NAMALWA (cell line): ENCODE measurements at regions not wholly inside any gene's neighbourhood (a gene's known extent, or its start where the extent isn't known, plus 50 kb on each side); places are given as distances from the start of the nearest gene placed in this dataset.

ENCODE experiments used
- DNase-seq: peaks from one replicate; pipeline ENCODE4 v3.0.0-alpha.2; 2015; ENCODE audit warnings: low spot score

GRCh38 chr14:38901791-38902190 lies 201.2 kb downstream of the SEC23A start:
- no peak for DNase-seq

GRCh38 chr14:38900887-38901286 lies 202.1 kb downstream of the SEC23A start:
- DNase-seq, result no peak

DNA sequence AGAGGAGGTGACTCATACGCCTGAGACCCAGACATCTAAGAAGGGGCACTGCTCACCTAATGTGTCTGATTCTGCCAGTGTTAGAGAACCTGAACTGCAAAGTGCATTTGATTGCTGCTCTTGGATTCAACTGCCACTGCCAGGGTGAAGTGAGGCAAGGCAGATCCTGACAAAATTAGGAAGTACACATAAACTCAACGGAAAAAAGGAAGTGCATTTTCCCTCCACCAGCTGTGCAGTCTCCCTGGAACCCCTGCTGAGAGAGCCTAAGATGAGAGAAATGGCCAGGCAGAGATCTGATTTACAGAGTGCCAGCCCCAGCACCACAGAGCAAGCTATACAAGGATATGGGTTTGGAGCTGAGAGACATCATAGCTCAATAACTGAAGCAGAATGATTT lies 215.3 kb downstream of the SEC23A start:
- no peak for DNase-seq

- no peak for DNase-seq
Measured at GRCh38 chr14:38884109-38884508, 218.9 kb downstream of the SEC23A start.

- DNase-seq, result no peak
Measured at GRCh38 chr14:38883127-38883526, 219.9 kb downstream of the SEC23A start.

- no peak for DNase-seq
Measured at GRCh38 chr14:38882533-38882932, 220.5 kb downstream of the SEC23A start.

DNA sequence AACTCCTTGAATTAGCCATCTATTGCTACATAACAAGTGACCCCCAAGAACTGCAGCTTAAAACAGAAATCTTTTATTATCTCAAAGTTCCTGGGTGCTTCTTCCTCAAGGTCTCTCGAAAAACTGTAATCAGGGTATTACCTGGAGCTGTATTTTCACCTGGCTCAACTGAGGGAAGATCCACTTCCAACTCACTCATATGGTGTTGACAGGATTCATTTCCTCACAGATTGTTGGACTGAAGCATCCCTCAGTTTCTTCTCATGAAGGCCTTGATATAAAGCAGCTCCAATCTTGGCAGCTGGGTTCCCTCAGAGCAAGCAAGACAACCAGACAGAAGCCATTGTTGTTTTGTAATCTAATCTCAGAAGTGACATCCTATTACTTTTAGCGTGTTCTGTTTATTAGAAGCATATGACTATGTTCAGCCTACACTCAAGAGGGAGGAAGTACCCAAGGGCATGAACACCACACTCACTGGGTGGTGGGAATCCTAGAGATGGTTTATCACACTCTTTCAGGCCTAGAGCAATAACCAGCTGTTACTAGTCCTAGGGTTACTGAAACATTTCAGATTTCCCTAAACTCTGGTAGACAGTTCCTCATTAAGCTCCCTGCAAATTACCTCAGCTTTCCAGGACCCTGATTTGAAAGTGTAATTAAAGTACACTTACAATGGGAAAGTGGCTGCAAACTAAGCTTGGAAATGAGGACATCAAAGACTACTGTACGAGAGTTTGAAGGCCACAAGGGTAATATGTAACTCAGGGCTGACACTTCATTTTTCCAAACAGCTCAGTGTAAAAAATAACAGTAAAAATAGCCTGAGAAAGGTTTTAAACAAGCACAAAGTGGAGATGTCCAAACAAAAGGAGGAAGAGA lies 222.2 kb downstream of the SEC23A start:
- no peak for DNase-seq

DNA sequence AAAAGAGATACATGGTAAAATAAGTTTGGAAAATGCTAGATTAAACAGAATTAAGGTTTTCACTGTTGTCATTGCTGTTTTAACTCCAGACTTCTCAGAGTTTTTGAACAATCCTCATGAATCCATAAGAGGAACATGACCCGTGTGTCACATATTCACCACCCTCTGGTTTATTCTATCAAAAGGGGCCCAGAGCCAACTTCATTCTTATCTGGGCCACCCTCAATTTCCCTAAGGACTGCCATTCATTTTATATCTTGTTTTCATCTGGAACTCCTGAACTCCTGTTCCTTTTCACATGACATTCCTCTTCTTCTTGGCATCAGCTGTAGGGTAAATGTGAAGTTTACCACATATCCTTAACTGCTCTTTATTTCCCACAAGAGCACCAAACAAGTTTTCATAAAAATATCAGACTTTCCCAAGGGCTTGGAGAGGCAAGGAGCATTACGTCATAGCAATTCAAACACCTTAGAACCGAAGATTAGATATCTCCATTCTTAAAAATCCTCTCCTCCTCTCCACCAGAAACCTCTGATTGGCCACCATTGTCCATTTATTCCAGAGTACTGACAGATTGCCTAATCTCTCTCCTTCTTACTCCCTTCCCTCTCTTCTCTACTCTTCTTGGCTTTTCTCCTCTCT lies 225.2 kb downstream of the SEC23A start:
- DNase-seq, result no peak

DNA sequence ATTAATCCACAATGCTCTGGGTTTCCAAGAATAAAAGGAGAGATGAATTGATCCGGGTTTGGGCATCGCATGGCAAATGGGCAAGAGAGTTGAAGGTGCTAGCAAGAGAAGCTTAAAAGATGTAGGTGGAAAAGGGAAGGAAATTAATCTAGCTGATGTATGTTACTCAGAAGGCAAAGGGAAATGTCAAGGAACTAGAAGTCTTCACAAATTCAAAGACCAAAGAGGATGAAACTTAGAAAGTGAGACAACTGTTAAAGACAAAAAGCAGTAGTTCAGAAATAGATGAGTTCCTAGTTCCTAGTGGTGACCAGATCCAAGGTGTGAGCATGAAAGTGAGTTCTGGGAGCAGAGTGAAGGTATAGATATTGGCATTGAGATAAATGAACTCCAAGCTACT lies 228.3 kb downstream of the SEC23A start:
- no peak for DNase-seq

DNA sequence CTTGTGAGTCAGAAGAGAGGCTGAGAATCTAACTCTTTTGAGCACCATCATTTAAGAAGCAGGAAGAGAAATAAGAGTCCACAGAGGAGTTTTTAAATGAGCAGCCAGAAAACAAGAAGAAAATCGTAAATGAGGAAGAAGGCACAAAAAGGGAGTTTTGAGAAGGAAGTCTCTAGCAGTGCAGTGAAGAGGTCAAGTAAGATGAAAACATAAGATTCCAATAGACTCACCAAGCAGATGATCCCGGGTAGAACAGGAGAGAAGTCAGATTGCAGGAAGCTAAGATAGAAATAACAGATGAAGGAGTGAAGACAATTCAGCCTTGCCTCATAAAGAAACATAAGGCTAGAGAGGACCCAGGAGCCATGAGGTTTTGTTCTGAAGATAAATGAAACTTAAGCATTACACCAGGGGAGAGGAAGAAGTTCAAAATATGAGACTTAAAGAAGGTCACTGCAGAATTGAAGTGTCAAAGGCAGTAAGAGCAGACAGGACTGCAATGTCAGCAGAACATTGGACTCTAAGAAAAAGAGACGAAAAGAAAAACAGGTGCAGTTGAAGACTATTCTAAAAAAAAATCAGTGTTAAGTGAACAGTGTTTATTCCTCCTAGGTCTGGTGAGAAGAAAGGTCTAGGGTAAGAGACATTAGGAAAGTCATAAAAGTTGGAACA lies 229.0 kb downstream of the SEC23A start:
- DNase-seq, result no peak

DNA sequence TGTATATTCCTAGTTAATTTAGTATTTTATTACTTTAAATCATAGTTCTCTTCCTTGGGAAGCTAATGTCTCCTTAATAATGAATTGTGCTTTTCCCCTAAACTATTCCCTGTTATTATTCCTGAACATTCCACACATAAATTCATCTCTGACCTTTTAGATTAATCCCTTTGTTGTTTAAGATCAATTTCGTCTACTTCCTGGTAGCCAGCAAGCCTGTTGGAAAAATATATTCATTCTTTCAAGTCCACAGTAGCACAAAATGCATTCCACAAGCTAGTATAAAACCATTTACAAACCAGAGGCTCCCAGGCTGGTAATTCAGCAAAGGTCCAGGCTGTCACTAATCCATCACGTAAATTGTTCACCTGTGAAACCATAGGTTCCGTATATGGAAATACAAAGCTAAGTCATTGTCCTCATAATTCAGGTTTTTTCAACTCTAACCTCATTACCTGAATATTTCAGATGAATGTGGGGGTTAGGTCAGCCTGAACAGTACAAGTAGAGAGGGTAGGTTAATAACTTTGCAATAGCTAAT lies 232.7 kb downstream of the SEC23A start:
- no peak for DNase-seq

GRCh38 chr14:38868399-38869290 lies 234.4 kb downstream of the SEC23A start:
- DNase-seq, result no peak

DNA sequence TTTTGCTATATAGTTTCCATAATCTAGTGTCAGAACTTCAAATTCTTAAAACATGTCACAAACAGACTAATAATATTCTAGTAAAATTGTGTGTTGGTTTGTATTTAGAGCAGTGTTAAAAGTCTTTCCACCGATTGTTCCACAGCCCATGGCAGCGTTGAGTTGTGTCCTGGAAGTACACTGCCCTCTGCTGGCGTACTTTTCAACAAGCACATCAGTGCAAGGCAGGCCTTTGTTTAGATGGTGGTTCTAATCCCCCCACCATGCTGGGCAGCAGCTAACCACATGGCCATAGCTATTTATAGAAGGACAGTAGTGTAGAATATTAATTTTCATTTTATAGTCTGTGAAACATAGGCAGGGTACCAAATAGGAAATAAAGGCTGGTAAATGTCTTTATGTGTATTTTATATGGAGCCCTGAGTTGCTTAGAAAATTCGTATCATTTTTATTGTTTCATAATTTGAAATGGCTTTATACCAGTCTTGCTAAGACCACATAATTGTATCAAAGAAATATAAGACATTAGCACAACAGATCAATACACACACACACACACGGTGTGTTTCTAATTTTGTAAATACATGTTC lies 235.4 kb downstream of the SEC23A start:
- peak; percentile 68 for DNase-seq

DNA sequence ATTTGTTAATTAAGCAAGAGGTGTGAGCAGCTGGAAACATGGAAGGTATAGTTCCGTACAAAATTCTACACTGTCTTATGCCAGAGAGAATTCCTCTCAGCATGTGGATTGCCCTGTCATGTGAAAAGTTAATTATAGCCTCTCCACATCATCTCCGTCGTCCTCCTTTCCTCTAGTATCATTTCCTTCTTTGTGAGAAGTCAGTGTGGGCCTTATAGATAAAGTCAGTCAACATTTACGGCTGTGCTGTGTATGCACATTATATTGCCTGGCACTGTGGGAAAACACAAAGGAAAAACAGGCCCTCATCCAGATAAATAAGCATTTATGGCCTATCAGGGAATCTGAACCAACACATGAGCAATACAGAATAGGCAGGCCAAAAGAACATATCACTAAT lies 236.6 kb downstream of the SEC23A start:
- no peak for DNase-seq

DNA sequence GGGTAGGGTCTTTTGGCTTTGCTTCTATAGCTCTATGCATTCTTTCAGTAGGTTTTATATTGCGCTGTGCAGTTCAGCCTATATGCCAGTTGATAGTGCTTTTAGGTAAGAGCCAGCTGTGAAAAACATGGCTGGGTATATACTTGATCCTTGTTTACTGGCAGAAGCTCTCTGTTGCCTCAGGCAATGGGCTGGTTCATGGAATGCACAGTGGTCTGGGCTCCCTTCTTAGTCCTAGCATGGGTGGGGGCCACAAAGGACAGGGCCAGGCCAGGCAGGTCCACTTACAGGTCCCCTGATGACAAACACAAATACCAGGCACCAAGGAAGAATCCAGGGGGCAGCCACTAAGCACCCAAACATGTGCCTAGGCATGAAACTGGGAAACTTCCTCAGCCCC lies 240.7 kb downstream of the SEC23A start:
- DNase-seq, result no peak

DNA sequence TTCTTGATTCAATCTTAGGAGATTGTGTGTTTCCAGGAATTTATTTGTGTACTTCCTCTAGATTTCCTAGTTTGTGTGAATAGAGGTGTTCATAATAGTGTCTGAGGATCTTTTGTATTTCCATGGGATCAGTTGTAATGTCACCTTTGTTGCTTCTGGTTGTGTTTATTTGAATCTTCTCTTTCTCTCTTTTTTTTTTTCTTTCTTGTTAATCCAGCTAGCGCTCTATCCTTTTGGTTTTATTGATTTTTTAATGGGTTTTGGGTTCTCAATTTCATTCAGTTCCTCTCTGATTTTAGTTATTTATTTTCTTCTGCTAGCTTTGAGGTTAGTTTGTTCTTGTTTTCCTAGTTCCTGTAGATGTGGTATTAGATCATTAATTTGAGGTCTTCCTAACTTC lies 242.5 kb downstream of the SEC23A start:
- DNase-seq, result no peak

DNA sequence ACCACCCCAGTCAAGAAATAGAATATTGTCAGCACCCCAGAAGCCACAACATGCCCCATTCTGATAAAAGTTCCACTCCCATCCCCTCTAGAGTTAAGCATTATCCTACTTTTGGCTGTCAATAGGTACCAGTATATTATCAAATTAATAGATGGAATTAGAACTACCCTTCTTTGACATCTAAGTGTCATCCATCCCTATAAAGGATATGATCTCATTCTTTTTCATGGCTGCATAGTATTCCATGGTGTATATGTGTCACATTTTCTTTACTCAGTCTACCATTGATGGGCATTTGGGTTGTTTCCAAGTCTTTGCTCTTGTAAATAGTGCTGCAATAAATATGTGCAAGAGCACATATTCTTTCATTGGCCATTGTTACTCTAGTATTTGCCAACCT lies 246.2 kb downstream of the SEC23A start:
- no peak for DNase-seq

- no peak for DNase-seq
Measured at GRCh38 chr14:38855513-38855912, 247.5 kb downstream of the SEC23A start.

DNA sequence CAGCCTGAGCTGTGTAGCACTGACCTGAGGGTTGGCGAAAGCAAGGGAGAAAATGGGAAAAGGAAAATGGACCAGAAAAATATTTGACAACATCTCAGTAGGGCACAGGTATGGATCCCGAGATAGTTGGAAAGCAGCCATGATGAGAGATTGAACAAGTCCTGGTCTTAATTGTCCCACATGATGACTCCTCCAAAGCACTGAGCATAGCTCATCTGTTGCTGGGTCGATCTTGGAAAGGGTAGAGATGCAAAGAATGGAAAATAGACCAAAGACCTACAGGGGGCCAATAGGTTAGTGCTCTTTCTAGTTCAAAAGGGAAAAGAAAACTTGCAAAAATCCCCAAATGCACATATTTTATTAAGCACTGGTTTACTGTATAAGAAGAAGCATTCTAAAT lies 251.9 kb downstream of the SEC23A start:
- DNase-seq, result no peak

GRCh38 chr14:38850664-38851063 lies 252.4 kb downstream of the SEC23A start:
- DNase-seq, result no peak

- DNase-seq, result no peak
Measured at GRCh38 chr14:38848243-38848935, 254.6 kb downstream of the SEC23A start.
